ENCODE measurements at regions not wholly inside any gene's neighbourhood (a gene's known extent, or its start where the extent isn't known, plus 50 kb on each side); places are given as distances from the start of the nearest gene placed in this dataset.

DNA sequence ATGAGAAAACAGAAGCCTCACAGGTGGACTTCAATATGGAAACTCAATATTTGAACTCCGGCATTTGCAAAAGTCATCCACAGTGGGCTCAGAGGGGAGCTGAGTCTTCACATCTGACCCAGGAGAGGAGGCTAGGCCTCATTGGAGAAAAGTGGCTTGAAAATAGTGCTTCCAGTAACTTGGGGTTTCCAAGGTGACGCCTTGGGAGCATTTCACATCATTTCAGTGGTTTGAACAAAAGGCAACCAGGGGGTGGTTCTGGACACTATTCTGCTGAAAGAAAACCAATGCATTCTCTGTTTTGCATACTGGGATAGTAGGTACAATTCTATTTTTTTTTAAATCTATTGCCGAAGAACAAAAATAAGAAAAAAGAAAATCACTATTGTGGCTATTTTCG lies 599.2 kb upstream of the POM121L12 start:
- TF ChIP-seq, protein P1, sequence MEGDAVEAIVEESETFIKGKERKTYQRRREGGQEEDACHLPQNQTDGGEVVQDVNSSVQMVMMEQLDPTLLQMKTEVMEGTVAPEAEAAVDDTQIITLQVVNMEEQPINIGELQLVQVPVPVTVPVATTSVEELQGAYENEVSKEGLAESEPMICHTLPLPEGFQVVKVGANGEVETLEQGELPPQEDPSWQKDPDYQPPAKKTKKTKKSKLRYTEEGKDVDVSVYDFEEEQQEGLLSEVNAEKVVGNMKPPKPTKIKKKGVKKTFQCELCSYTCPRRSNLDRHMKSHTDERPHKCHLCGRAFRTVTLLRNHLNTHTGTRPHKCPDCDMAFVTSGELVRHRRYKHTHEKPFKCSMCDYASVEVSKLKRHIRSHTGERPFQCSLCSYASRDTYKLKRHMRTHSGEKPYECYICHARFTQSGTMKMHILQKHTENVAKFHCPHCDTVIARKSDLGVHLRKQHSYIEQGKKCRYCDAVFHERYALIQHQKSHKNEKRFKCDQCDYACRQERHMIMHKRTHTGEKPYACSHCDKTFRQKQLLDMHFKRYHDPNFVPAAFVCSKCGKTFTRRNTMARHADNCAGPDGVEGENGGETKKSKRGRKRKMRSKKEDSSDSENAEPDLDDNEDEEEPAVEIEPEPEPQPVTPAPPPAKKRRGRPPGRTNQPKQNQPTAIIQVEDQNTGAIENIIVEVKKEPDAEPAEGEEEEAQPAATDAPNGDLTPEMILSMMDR (IDR thresholded peaks at IDR 0.05), result no peak
- TF ChIP-seq ZFX (IDR thresholded peaks at IDR 0.05; ENCODE audit: borderline replicate concordance), result no peak

Data from 22Rv1 (cell line).